ENCODE measurements at regions not wholly inside any gene's neighbourhood (a gene's known extent, or its start where the extent isn't known, plus 50 kb on each side); places are given as distances from the start of the nearest gene placed in this dataset.
"Not testable (repeated sequence)": the region's sequence is repeated elsewhere in the genome, so short reads cannot be mapped to it uniquely, and the experiment has no call there.

- no peak overlapping the region for H3K27ac ChIP-seq (ENCODE audit: low read depth in 1 of 2, low read length in 1 of 2)
- no peaks in the 10 kb centered on the region for H3K27me3 ChIP-seq (ENCODE audit: control insufficient read depth in 2 of 2, insufficient read depth in 1 of 2, low read length in 1 of 2)
- 95% methylated on average over 5 of the region's 5 CpGs for WGBS
- H3K4me3 ChIP-seq (ENCODE audit: low read length in 2 of 2): no peak overlapping the region
- H3K4me1 ChIP-seq (ENCODE audit: control insufficient read depth in 2 of 2, insufficient read depth in 2 of 2, low read length in 2 of 2): no peaks in the 10 kb centered on the region
- no peak for DNase-seq (ENCODE audit: low read depth in 6 of 9, low spot score in 9 of 9)
- H3K36me3 ChIP-seq (ENCODE audit: control insufficient read depth in 2 of 2, insufficient read depth in 2 of 2, low read length in 1 of 2): no peaks in the 10 kb centered on the region
- peaks cover 0 to 5% of the 10 kb centered on the region in 2 donors for H3K9me3 ChIP-seq (ENCODE audit: control insufficient read depth in 2 of 2, insufficient read depth in 1 of 2, low read length in 1 of 2)
Observed at GRCh38 chr18:39230086-39230803, 1664.6 kb upstream of the CELF4 start.

GRCh38 chr18:39227769-39228168 is 1662.2 kb upstream of the CELF4 start:
- not testable (repeated sequence) for DNase-seq (ENCODE audit: low read depth in 6 of 9, low spot score in 9 of 9); H3K27ac ChIP-seq (ENCODE audit: low read depth in 1 of 2, low read length in 1 of 2); H3K4me3 ChIP-seq (ENCODE audit: low read length in 2 of 2); H3K27me3 ChIP-seq (ENCODE audit: control insufficient read depth in 2 of 2, insufficient read depth in 1 of 2, low read length in 1 of 2); H3K36me3 ChIP-seq (ENCODE audit: control insufficient read depth in 2 of 2, insufficient read depth in 2 of 2, low read length in 1 of 2); H3K4me1 ChIP-seq (ENCODE audit: control insufficient read depth in 2 of 2, insufficient read depth in 2 of 2, low read length in 2 of 2); H3K9me3 ChIP-seq (ENCODE audit: control insufficient read depth in 2 of 2, insufficient read depth in 1 of 2, low read length in 1 of 2)
- WGBS: 93% methylated on average over 2 of the region's 2 CpGs

- no peaks in the 10 kb centered on the region for H3K27me3 ChIP-seq (ENCODE audit: control insufficient read depth in 2 of 2, insufficient read depth in 1 of 2, low read length in 1 of 2)
- 78% methylated on average over 1 of the region's 1 CpG for WGBS
- H3K4me1 ChIP-seq (ENCODE audit: control insufficient read depth in 2 of 2, insufficient read depth in 2 of 2, low read length in 2 of 2): no peaks in the 10 kb centered on the region
- no peak overlapping the region for H3K4me3 ChIP-seq (ENCODE audit: low read length in 2 of 2)
- H3K27ac ChIP-seq (ENCODE audit: low read depth in 1 of 2, low read length in 1 of 2): no peak overlapping the region
- DNase-seq (ENCODE audit: low read depth in 6 of 9, low spot score in 9 of 9): no peak
- H3K9me3 ChIP-seq (ENCODE audit: control insufficient read depth in 2 of 2, insufficient read depth in 1 of 2, low read length in 1 of 2): peaks cover 0 to 4% of the 10 kb centered on the region in 2 donors
- H3K36me3 ChIP-seq (ENCODE audit: control insufficient read depth in 2 of 2, insufficient read depth in 2 of 2, low read length in 1 of 2): no peaks in the 10 kb centered on the region
Observed at GRCh38 chr18:39225373-39225772, 1659.8 kb upstream of the CELF4 start.

GRCh38 chr18:39223283-39223682 is 1657.7 kb upstream of the CELF4 start:
- Histone ChIP-seq H3K4me1 (ENCODE audit: control insufficient read depth in 2 of 2, insufficient read depth in 2 of 2, low read length in 2 of 2) (no peaks in the 10 kb centered on the region), H3K9me3 (ENCODE audit: control insufficient read depth in 2 of 2, insufficient read depth in 1 of 2, low read length in 1 of 2) (peaks cover 0 to 4% of the 10 kb centered on the region in 2 donors), H3K27ac (ENCODE audit: low read depth in 1 of 2, low read length in 1 of 2) (no peak overlapping the region), H3K4me3 (ENCODE audit: low read length in 2 of 2) (no peak overlapping the region), H3K27me3 (ENCODE audit: control insufficient read depth in 2 of 2, insufficient read depth in 1 of 2, low read length in 1 of 2) (no peaks in the 10 kb centered on the region), H3K36me3 (ENCODE audit: control insufficient read depth in 2 of 2, insufficient read depth in 2 of 2, low read length in 1 of 2) (no peaks in the 10 kb centered on the region)
- no peak for DNase-seq (ENCODE audit: low read depth in 6 of 9, low spot score in 9 of 9)
- WGBS: 99% methylated on average over 1 of the region's 1 CpG

DNA sequence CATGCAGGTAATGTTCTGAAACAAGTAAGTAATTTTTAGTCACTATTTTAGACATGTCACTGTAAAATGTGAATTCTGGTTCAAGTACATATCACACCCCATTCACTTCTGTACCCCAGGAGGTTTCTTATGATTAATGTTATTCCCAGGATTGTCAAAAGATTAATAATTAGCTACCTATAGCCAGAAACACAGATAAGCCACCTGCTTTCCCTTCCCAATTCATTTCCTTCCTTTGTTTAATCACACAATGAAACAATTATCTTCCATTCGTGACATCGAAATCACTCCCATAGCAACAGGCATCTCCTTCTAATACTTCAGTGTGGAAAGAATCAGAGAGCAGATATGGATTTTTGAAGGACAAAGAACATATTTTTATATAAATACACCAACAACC is 1650.3 kb upstream of the CELF4 start:
- no peaks in the 10 kb centered on the region for H3K9me3 ChIP-seq (ENCODE audit: control insufficient read depth in 2 of 2, insufficient read depth in 1 of 2, low read length in 1 of 2)
- DNase-seq (ENCODE audit: low read depth in 6 of 9, low spot score in 9 of 9): no peak
- no peaks in the 10 kb centered on the region for H3K27me3 ChIP-seq (ENCODE audit: control insufficient read depth in 2 of 2, insufficient read depth in 1 of 2, low read length in 1 of 2)
- 100% methylated on average over 2 of the region's 2 CpGs for WGBS
- H3K36me3 ChIP-seq (ENCODE audit: control insufficient read depth in 2 of 2, insufficient read depth in 2 of 2, low read length in 1 of 2): no peaks in the 10 kb centered on the region
- H3K4me3 ChIP-seq (ENCODE audit: low read length in 2 of 2): no peak overlapping the region
- no peak overlapping the region for H3K27ac ChIP-seq (ENCODE audit: low read depth in 1 of 2, low read length in 1 of 2)
- H3K4me1 ChIP-seq (ENCODE audit: control insufficient read depth in 2 of 2, insufficient read depth in 2 of 2, low read length in 2 of 2): no peaks in the 10 kb centered on the region

- Histone ChIP-seq H3K27ac (ENCODE audit: low read depth in 1 of 2, low read length in 1 of 2) (no peak overlapping the region), H3K9me3 (ENCODE audit: control insufficient read depth in 2 of 2, insufficient read depth in 1 of 2, low read length in 1 of 2) (no peaks in the 10 kb centered on the region), H3K4me1 (ENCODE audit: control insufficient read depth in 2 of 2, insufficient read depth in 2 of 2, low read length in 2 of 2) (no peaks in the 10 kb centered on the region), H3K36me3 (ENCODE audit: control insufficient read depth in 2 of 2, insufficient read depth in 2 of 2, low read length in 1 of 2) (no peaks in the 10 kb centered on the region), H3K27me3 (ENCODE audit: control insufficient read depth in 2 of 2, insufficient read depth in 1 of 2, low read length in 1 of 2) (no peaks in the 10 kb centered on the region), H3K4me3 (ENCODE audit: low read length in 2 of 2) (no peak overlapping the region)
- 100% methylated on average over 1 of the region's 1 CpG for WGBS
- DNase-seq (ENCODE audit: low read depth in 6 of 9, low spot score in 9 of 9): no peak
Observed at GRCh38 chr18:39211461-39211860, 1645.9 kb upstream of the CELF4 start.

DNA sequence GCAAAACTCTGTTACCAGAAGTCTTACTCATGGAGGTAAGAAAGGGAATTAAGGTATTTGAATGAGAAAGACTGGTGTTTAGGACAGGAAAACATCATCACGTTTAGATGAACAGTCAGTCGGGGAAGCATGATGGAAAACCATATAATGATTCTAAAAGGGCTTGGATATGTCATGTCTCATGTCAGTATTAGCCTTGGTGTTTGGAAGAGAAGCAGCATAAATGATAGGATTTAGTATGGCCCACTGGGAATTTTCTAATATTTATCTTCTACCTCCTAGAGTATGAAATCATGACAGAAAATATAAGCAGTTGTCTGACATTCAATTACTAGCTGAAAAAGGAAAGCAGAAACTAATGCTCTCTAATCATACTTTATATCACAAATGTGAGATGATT is 1643.6 kb upstream of the CELF4 start:
- no peaks in the 10 kb centered on the region for H3K9me3 ChIP-seq (ENCODE audit: control insufficient read depth in 2 of 2, insufficient read depth in 1 of 2, low read length in 1 of 2)
- no peaks in the 10 kb centered on the region for H3K27me3 ChIP-seq (ENCODE audit: control insufficient read depth in 2 of 2, insufficient read depth in 1 of 2, low read length in 1 of 2)
- WGBS: 95% methylated on average over 2 of the region's 2 CpGs
- no peak for DNase-seq (ENCODE audit: low read depth in 6 of 9, low spot score in 9 of 9)
- no peaks in the 10 kb centered on the region for H3K36me3 ChIP-seq (ENCODE audit: control insufficient read depth in 2 of 2, insufficient read depth in 2 of 2, low read length in 1 of 2)
- H3K27ac ChIP-seq (ENCODE audit: low read depth in 1 of 2, low read length in 1 of 2): no peak overlapping the region
- H3K4me1 ChIP-seq (ENCODE audit: control insufficient read depth in 2 of 2, insufficient read depth in 2 of 2, low read length in 2 of 2): no peaks in the 10 kb centered on the region
- no peak overlapping the region for H3K4me3 ChIP-seq (ENCODE audit: low read length in 2 of 2)

DNA sequence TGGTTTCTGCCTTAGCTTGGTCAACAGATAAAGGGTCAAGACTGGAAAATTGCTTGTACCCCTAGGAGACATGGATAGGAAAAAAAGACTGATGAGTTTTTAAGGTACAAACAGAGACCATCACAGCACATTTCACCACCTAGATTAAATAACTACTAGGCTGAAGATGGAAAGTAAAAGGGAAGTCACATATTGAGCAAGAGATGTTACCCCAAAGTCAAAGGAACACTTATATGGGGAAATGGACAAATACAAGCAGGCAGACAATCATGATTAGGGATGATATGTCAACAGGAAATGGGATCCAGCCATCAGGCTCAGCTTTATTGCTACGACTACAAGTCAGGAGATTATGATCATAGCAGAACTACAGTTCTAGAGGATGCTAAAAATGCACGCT is 1643.1 kb upstream of the CELF4 start:
- Histone ChIP-seq H3K27me3 (ENCODE audit: control insufficient read depth in 2 of 2, insufficient read depth in 1 of 2, low read length in 1 of 2) (no peaks in the 10 kb centered on the region), H3K9me3 (ENCODE audit: control insufficient read depth in 2 of 2, insufficient read depth in 1 of 2, low read length in 1 of 2) (no peaks in the 10 kb centered on the region), H3K27ac (ENCODE audit: low read depth in 1 of 2, low read length in 1 of 2) (no peak overlapping the region), H3K36me3 (ENCODE audit: control insufficient read depth in 2 of 2, insufficient read depth in 2 of 2, low read length in 1 of 2) (no peaks in the 10 kb centered on the region), H3K4me1 (ENCODE audit: control insufficient read depth in 2 of 2, insufficient read depth in 2 of 2, low read length in 2 of 2) (no peaks in the 10 kb centered on the region), H3K4me3 (ENCODE audit: low read length in 2 of 2) (no peak overlapping the region)
- 92% methylated on average over 2 of the region's 2 CpGs for WGBS
- DNase-seq (ENCODE audit: low read depth in 6 of 9, low spot score in 9 of 9): no peak

DNA sequence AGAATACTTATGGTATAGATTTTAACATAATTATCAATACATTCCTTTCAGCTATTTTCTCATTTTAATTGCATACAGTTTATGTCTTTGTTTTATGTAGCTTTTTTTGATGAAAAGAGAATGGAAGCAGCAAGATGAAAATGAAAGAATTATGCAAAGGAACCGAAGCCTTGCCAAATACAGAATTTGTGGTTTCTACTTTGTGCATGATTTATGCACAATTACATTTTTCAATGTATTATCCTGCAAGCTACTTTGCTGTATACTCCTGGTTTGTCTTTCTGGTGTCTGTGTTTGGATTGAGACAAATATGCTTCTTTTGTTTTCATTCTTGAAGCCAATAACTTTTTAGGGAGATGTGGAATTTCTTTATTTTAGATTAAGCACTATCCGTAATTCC is 1642.6 kb upstream of the CELF4 start:
- 57% methylated on average over 2 of the region's 2 CpGs for WGBS
- no peak overlapping the region for H3K27ac ChIP-seq (ENCODE audit: low read depth in 1 of 2, low read length in 1 of 2)
- H3K36me3 ChIP-seq (ENCODE audit: control insufficient read depth in 2 of 2, insufficient read depth in 2 of 2, low read length in 1 of 2): no peaks in the 10 kb centered on the region
- DNase-seq (ENCODE audit: low read depth in 6 of 9, low spot score in 9 of 9): no peak
- no peak overlapping the region for H3K4me3 ChIP-seq (ENCODE audit: low read length in 2 of 2)
- no peaks in the 10 kb centered on the region for H3K9me3 ChIP-seq (ENCODE audit: control insufficient read depth in 2 of 2, insufficient read depth in 1 of 2, low read length in 1 of 2)
- no peaks in the 10 kb centered on the region for H3K27me3 ChIP-seq (ENCODE audit: control insufficient read depth in 2 of 2, insufficient read depth in 1 of 2, low read length in 1 of 2)
- H3K4me1 ChIP-seq (ENCODE audit: control insufficient read depth in 2 of 2, insufficient read depth in 2 of 2, low read length in 2 of 2): no peaks in the 10 kb centered on the region

All from thymus (tissue), 11 donors.